ENCODE measurements at regions not wholly inside any gene's neighbourhood (a gene's known extent, or its start where the extent isn't known, plus 50 kb on each side); places are given as distances from the start of the nearest gene placed in this dataset.

DNA sequence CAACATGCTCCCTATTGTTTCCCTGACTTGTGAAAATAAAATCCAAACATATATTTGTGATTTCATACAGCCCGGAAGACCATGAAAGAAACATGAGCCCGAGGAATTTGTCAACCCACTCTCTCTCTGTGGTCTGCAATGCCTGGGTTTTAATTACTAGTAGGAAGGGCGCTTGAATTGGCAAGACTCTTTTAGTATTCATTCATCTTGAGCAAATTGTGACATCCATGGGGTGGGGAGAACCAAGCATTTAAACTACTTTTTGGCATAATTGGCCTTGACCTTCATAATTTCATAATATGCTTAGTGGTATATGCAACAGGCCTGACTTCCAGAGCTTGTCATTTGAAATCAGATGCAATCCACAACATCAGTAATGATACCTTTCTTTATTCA is 142.4 kb upstream of the BMPER start:
- no peak overlapping the region for H3K4me3 ChIP-seq (ENCODE audit: control insufficient read depth, low read depth, low read length)
- DNase-seq (ENCODE audit: low read depth) = no peak
- TF ChIP-seq, protein P1, sequence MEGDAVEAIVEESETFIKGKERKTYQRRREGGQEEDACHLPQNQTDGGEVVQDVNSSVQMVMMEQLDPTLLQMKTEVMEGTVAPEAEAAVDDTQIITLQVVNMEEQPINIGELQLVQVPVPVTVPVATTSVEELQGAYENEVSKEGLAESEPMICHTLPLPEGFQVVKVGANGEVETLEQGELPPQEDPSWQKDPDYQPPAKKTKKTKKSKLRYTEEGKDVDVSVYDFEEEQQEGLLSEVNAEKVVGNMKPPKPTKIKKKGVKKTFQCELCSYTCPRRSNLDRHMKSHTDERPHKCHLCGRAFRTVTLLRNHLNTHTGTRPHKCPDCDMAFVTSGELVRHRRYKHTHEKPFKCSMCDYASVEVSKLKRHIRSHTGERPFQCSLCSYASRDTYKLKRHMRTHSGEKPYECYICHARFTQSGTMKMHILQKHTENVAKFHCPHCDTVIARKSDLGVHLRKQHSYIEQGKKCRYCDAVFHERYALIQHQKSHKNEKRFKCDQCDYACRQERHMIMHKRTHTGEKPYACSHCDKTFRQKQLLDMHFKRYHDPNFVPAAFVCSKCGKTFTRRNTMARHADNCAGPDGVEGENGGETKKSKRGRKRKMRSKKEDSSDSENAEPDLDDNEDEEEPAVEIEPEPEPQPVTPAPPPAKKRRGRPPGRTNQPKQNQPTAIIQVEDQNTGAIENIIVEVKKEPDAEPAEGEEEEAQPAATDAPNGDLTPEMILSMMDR (conservative IDR thresholded peaks at IDR 0.05; ENCODE audit: control insufficient read depth, insufficient read depth, low read depth, low read length) = no peak

- no peak overlapping the region for H3K4me3 ChIP-seq (ENCODE audit: control insufficient read depth, low read depth, low read length)
- DNase-seq (ENCODE audit: low read depth) = peak; percentile 91
These were observed 140.4 kb upstream of the BMPER start for GRCh38 chr7:33764752-33765451.

DNA sequence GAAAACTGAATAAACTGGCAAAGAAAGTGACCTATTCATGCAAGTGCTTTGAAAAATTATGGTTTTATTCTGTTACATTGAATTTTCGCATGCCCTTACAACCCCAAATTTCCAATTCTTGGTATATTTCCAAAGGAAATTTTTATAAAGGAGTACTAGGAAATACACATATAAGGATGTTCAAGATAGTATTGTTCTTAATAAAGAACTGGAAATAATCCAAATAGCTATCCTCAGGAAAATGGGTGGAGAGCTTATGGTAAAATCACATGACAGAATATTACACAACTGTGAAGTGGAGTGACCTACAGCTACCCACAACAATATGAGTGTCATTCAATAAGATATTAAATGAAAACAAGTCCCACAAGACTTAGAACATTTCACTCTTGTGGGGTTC is 138.9 kb upstream of the BMPER start:
- DNase-seq (ENCODE audit: low read depth) = peak; percentile 43
- TF ChIP-seq, protein P1 (conservative IDR thresholded peaks at IDR 0.05; ENCODE audit: control insufficient read depth, insufficient read depth, low read depth, low read length) = no peak
- H3K4me3 ChIP-seq (ENCODE audit: control insufficient read depth, low read depth, low read length) = no peak overlapping the region

More at GRCh38 chr7:33764752-33765451, 140.4 kb upstream of the BMPER start:
- TF ChIP-seq, protein P1 (conservative IDR thresholded peaks at IDR 0.05; ENCODE audit: control insufficient read depth, insufficient read depth, low read depth, low read length) = no peak

DNA sequence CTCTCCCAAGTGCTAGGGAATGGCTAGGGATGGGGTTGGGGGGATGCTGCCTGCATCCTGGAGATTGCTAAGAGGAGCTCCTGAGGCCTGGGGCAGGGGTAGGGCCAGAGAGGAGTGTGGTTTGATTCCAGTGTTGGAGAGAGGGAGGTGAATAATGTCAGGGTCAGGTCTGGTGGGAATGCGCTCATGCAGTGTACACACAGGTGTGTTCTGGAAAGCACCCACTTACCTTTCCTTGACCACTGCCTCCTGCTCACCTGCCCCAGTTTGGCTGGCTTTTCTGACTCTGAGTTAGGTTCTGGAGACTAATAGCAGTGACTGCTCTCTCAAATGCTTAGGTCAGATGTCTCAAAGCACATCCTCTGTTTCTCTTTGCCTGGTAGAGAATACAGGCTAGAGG is 135.4 kb upstream of the BMPER start:
- DNase-seq (ENCODE audit: low read depth) = no peak
- TF ChIP-seq, protein P1 (conservative IDR thresholded peaks at IDR 0.05; ENCODE audit: control insufficient read depth, insufficient read depth, low read depth, low read length) = no peak

GRCh38 chr7:33770576-33770975 is 134.8 kb upstream of the BMPER start:
- TF ChIP-seq, protein P1 (conservative IDR thresholded peaks at IDR 0.05; ENCODE audit: control insufficient read depth, insufficient read depth, low read depth, low read length) = no peak
- no peak for DNase-seq (ENCODE audit: low read depth)

More for the DNA sequence above, 135.4 kb upstream of the BMPER start:
- no peak overlapping the region for H3K4me3 ChIP-seq (ENCODE audit: control insufficient read depth, low read depth, low read length)

GRCh38 chr7:33771422-33771821 is 133.9 kb upstream of the BMPER start:
- H3K4me3 ChIP-seq (ENCODE audit: control insufficient read depth, low read depth, low read length) = no peak overlapping the region
- TF ChIP-seq, protein P1 (conservative IDR thresholded peaks at IDR 0.05; ENCODE audit: control insufficient read depth, insufficient read depth, low read depth, low read length) = no peak
- DNase-seq (ENCODE audit: low read depth) = peak; percentile 43

More at GRCh38 chr7:33770576-33770975, 134.8 kb upstream of the BMPER start:
- H3K4me3 ChIP-seq (ENCODE audit: control insufficient read depth, low read depth, low read length) = no peak overlapping the region
